ENCODE measurements at regions not wholly inside any gene's neighbourhood (a gene's known extent, or its start where the extent isn't known, plus 50 kb on each side); places are given as distances from the start of the nearest gene placed in this dataset.

DNA sequence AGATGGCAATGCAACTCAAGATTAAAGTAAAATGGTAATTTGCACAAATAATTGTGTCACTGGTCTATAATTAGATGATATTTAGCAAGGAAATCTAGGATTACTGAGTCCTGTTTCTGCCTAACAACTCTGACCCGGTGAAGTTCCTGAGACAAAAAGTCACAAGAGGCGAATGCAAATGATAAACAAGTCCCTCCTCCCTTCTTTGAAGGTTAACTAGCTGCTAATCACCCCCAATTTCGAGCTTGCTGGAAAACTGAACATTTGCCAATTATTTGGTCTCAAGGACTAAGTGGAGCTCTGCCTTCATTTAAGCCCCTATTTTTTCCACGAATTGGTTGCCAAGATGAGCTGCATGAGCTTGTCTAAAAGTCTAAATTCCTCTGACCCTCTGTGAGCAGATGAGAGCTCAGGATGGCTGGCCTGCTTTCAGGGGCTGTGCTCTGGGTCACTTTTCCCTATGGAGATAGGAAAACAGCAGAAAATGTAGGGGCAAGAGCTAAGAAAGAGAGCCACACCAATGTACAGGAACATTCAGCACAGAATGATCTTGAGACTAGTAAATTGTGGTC is 127.3 kb downstream of the MBL2 start:
- TF ChIP-seq, protein P1, sequence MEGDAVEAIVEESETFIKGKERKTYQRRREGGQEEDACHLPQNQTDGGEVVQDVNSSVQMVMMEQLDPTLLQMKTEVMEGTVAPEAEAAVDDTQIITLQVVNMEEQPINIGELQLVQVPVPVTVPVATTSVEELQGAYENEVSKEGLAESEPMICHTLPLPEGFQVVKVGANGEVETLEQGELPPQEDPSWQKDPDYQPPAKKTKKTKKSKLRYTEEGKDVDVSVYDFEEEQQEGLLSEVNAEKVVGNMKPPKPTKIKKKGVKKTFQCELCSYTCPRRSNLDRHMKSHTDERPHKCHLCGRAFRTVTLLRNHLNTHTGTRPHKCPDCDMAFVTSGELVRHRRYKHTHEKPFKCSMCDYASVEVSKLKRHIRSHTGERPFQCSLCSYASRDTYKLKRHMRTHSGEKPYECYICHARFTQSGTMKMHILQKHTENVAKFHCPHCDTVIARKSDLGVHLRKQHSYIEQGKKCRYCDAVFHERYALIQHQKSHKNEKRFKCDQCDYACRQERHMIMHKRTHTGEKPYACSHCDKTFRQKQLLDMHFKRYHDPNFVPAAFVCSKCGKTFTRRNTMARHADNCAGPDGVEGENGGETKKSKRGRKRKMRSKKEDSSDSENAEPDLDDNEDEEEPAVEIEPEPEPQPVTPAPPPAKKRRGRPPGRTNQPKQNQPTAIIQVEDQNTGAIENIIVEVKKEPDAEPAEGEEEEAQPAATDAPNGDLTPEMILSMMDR (IDR thresholded peaks at IDR 0.05; ENCODE audit: low read length, missing control alignments) = no peak
- no peak for DNase-seq (ENCODE audit: low read depth)
- no peak overlapping the region for H3K4me3 ChIP-seq (replicated peaks; ENCODE audit: low read depth, low read length)

DNA sequence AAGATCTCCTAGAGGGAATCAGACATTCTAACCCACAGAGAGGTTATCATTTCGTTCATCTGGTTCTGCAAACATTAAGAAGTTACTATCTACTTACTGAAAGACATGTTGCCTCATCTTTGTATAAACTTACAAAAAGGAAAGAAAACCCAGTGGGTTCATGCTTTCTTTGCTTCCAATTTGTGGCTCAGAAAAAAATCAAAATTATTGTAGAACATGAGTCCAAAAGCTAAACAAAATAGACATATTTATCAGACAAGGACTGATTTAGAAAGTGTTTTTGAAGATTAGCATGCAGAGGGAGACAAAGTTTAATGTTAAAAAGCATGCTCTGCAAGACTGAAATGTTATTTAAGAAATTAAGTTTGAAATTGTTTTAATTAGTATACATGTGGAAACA is 123.1 kb downstream of the MBL2 start:
- DNase-seq (ENCODE audit: low read depth) = no peak
- H3K4me3 ChIP-seq (replicated peaks; ENCODE audit: low read depth, low read length) = no peak overlapping the region
- TF ChIP-seq, protein P1 (IDR thresholded peaks at IDR 0.05; ENCODE audit: low read length, missing control alignments) = no peak

DNA sequence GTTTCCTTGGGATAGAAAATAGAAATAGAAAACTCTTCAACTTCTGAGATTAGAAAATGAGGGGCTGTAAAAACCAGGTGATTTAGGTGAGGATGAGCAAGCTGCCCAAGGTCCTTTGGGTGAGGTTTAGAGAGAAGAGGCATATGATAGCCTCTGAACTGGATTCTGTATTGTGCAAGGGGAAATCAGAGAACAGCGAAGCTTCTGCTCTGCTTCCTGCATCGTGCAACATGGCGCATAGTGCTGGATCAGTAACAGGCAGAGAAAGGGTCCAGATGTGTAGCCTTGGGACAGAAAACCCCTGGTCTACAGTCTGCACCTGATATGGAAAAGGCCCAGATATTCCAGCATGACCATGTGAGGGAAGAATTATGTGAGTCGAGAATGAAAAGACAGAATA is 121.7 kb downstream of the MBL2 start:
- no peak for DNase-seq (ENCODE audit: low read depth)
- H3K4me3 ChIP-seq (replicated peaks; ENCODE audit: low read depth, low read length) = no peak overlapping the region
- TF ChIP-seq, protein P1 (IDR thresholded peaks at IDR 0.05; ENCODE audit: low read length, missing control alignments) = no peak

DNA sequence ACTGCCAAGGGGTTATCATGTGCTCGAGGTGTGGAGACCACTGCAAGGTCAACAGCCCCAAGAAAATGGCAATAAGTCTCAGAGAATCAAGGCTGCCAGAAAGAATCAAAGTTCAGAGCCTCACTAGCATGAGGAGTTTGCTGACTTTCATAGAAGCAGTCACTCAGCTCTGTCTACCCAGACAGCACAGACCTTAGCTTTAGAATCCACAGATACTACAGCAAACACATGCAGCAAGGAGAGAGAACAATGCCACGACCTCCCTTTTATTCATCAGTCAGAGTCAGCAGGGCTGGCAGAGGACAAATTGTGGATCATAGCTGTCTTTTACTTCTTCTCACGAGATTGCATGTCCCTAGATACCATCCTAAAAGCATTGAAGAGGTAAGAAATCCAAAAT is 121.3 kb downstream of the MBL2 start:
- no peak overlapping the region for H3K4me3 ChIP-seq (replicated peaks; ENCODE audit: low read depth, low read length)
- TF ChIP-seq, protein P1 (IDR thresholded peaks at IDR 0.05; ENCODE audit: low read length, missing control alignments) = no peak

DNA sequence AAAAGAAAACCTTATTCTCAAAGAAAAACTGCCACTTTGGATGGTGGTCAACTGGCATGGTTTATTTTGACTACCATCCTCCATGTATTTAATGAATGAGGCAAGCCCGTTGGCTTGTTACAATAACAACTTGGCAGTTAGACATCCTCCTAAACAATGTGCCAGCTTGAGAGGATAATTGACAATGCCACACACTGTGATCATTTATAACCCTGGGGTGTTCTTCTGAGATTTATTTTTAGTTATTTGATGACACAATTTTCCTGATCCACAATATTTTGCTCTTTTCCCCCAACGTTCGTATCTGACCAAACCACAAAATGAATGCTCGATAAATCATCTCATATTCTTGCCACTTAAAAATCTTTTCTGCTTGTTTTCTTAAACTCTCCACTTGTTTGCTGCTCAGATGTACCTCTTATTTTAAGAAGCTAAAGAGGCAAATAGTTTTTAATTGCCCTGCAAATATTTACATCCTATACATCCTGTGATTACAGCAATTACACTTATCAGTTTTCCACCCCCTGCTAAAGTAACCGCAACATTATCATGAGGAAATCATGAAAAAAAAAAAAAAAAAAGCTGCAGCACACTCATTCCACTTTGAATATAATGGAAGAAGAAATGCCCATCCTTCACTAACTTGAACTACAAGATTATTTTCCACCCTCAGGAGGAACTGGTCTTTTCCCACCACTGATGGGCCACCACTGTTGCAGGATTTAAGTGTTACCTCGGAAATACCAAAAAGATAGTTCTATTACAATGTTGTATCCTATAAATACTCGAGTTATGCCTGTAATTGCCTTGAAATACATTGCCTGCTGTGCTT is 119.9 kb downstream of the MBL2 start:
- no peak overlapping the region for H3K4me3 ChIP-seq (replicated peaks; ENCODE audit: low read depth, low read length)
- DNase-seq (ENCODE audit: low read depth) = no peak
- TF ChIP-seq, protein P1 (IDR thresholded peaks at IDR 0.05; ENCODE audit: low read length, missing control alignments) = no peak

More for the DNA sequence above, 121.3 kb downstream of the MBL2 start:
- DNase-seq (ENCODE audit: low read depth) = no peak

DNA sequence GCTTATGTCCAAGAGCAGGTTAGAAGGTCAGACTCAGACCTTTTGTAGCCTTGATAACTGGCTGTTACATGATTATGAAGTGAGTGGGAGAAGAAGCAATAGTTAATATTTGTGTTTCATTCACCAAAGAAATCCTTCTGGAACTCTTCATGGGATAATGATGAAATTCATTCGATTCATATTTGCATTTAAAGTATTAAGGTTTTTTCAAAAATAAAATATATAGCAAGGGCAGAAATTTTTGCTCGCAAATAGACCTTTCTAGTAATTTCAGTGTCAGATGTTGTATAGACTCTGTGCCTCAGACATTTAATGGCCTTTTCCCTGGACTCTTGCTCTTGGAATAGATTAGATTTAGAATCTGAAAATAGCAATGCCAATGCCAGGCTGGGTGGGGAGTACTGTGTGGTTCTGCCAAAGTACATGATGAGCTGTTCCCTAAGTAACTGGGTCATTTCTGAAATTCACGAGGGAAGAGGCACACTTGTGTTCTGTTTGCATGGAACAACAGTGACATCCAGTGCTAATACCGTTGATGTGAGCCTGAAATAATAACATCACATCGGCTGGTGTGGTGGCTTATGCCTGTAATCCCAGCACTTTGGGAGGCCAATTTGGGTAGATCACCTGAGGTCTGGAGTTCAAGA is 119.2 kb downstream of the MBL2 start:
- TF ChIP-seq, protein P1 (IDR thresholded peaks at IDR 0.05; ENCODE audit: low read length, missing control alignments) = no peak
- no peak for DNase-seq (ENCODE audit: low read depth)
- H3K4me3 ChIP-seq (replicated peaks; ENCODE audit: low read depth, low read length) = no peak overlapping the region
